Adrenal gland (tissue), 9 donors: ENCODE measurements at regions not wholly inside any gene's neighbourhood (a gene's known extent, or its start where the extent isn't known, plus 50 kb on each side); places are given as distances from the start of the nearest gene placed in this dataset.

Experiments used
- DNase-seq, 7 donors: peaks; one replicate each; pipeline ENCODE4 v3.0.0-alpha.2; 2019 to 2020
- H3K27ac ChIP-seq, 5 donors: fragments of 200-600 bp; sonication (generic) in 4 of 5; 1 replicate in 3 of 5; 2 replicates in 2 of 5; pipeline versions ENCODE4 v1.5.1 to v1.8.0; 2016 to 2020; ENCODE audit warnings: mild to moderate bottlenecking in 1 of 5
- H3K27me3 ChIP-seq: fragments of 200-600 bp; 2 replicates; pipeline ENCODE4 v1.8.0; 2021
- H3K36me3 ChIP-seq, 2 donors: fragments of 200-600 bp; replicated peaks in 1 of 2; 1 replicate in 1 of 2; 2 replicates in 1 of 2; pipeline versions ENCODE4 v1.5.1 to v1.8.0; 2018 to 2022
- H3K4me1 ChIP-seq, 2 donors: fragments of 200-600 bp; replicated peaks in 1 of 2; 1 replicate in 1 of 2; 2 replicates in 1 of 2; pipeline versions ENCODE4 v1.5.1 to v1.8.0; 2018 to 2021
- H3K4me3 ChIP-seq, 4 donors: fragments of 200-600 bp; sonication (generic) in 3 of 4; one replicate each; pipeline ENCODE4 v1.5.1; 2016 to 2018
- H3K9me3 ChIP-seq, 3 donors: fragments of 200-600 bp; sonication (generic) in 1 of 3; replicated peaks in 1 of 3; 1 replicate in 2 of 3; 2 replicates in 1 of 3; pipeline versions ENCODE4 v1.5.1 to v1.8.0; 2016 to 2021
- CTCF ChIP-seq, 6 experiments: fragments of 450-650 bp in 4 of 6; fragments of 200-600 bp in 2 of 6; sonication (generic) in 1 of 6; IDR thresholded peaks; 1 replicate in 5 of 6; 2 replicates in 1 of 6; pipeline versions ENCODE4 v1.5.1 to v1.8.0; 2016 to 2021; ENCODE audit warnings: antibody characterized with exemption in 6 of 6, mild to moderate bottlenecking in 2 of 6, moderate library complexity in 1 of 6
- POLR2A ChIP-seq, 2 donors: fragments of 450-650 bp; IDR thresholded peaks; one replicate each; pipeline ENCODE4 v1.6.1; 2017; ENCODE audit warnings: antibody characterized with exemption in 2 of 2, mild to moderate bottlenecking in 2 of 2, moderate library complexity in 1 of 2
- WGBS, 4 donors: extraction: QIAGEN DNeasy Blood & Tissue Kit in 2 of 4; methylation state at CpG; one replicate each; pipeline versions ENCODE4 v1.1.5 to v1.1.7; 2013 to 2017; 5-methylcytosine and 5-hydroxymethylcytosine counted together
- intact Hi-C, 2 donors: fragments of 100-400 bp; cut with DNase I; formaldehyde crosslinking; loops; one replicate each; pipeline versions ENCODE4 v1.14.1 to v1.15.0; 2022 to 2023
- donor health status: healthy with polysubstance abuse.
- donor health status: Bipolar disorder and iron deficiency.
- donor health status: DM: yes; HTN: yes; CAD: no.
- donor health status: DM: no; HTN: no; CAD: no.
- donor health status: DM: no; HTN: no; CAD: no.

- no peak overlapping the region for H3K4me3 ChIP-seq
- no peak overlapping the region for H3K27ac ChIP-seq
- DNase-seq = peak in 2 of 7 donors; percentile 13 to 35
- H3K4me1 ChIP-seq = no peaks in the 10 kb centered on the region
- 90 to 96% (median 91%) methylated on average over 8 to 9 of the region's 9 CpGs; no CpG with 5 or more reads in 1 of the 4 donors for WGBS, 4 donors
- H3K9me3 ChIP-seq = no peaks in the 10 kb centered on the region
- no peak for TF ChIP-seq POLR2A (IDR thresholded peaks at IDR 0.05)
- no peak for TF ChIP-seq CTCF (IDR thresholded peaks at IDR 0.05)
- H3K36me3 ChIP-seq = no peaks in the 10 kb centered on the region
- intact Hi-C loops = no loop called here
- H3K27me3 ChIP-seq = no peaks in the 10 kb centered on the region
Measured at GRCh38 chr7:155964543-155964942, 152.3 kb upstream of the SHH start.

- Histone ChIP-seq H3K36me3 (no peaks in the 10 kb centered on the region), H3K9me3 (no peaks in the 10 kb centered on the region), H3K27ac (no peak overlapping the region), H3K27me3 (no peaks in the 10 kb centered on the region), H3K4me1 (no peaks in the 10 kb centered on the region), H3K4me3 (no peak overlapping the region)
- no peak for TF ChIP-seq CTCF (IDR thresholded peaks at IDR 0.05)
- TF ChIP-seq POLR2A (IDR thresholded peaks at IDR 0.05) = no peak
- intact Hi-C loops = no loop called here
- peak in 1 of 7 donors; percentile 9 for DNase-seq
- 79 to 87% (median 84%) methylated on average over 12 of the region's 12 CpGs for WGBS, 4 donors
Measured at GRCh38 chr7:155963771-155964195, 151.5 kb upstream of the SHH start.

GRCh38 chr7:155963356-155963755, 151.1 kb upstream of the SHH start:
- Histone ChIP-seq H3K27me3 (no peaks in the 10 kb centered on the region), H3K36me3 (no peaks in the 10 kb centered on the region), H3K4me3 (no peak overlapping the region), H3K9me3 (no peaks in the 10 kb centered on the region), H3K27ac (no peak overlapping the region), H3K4me1 (no peaks in the 10 kb centered on the region)
- WGBS, 4 donors = 89 to 92% (median 90%) methylated on average over 6 to 8 of the region's 8 CpGs
- intact Hi-C loops = no loop called here
- DNase-seq = peak in 1 of 7 donors; percentile 1
- TF ChIP-seq CTCF (IDR thresholded peaks at IDR 0.05) = no peak
- no peak for TF ChIP-seq POLR2A (IDR thresholded peaks at IDR 0.05)

GRCh38 chr7:155962968-155963300, 150.7 kb upstream of the SHH start:
- DNase-seq = peak in 1 of 7 donors; percentile 12
- Histone ChIP-seq H3K4me1 (no peaks in the 10 kb centered on the region), H3K9me3 (no peaks in the 10 kb centered on the region), H3K27me3 (no peaks in the 10 kb centered on the region), H3K27ac (no peak overlapping the region), H3K4me3 (no peak overlapping the region), H3K36me3 (no peaks in the 10 kb centered on the region)
- 92 to 96% (median 93%) methylated on average over 12 of the region's 12 CpGs for WGBS, 4 donors
- intact Hi-C loops = no loop called here
- TF ChIP-seq CTCF (IDR thresholded peaks at IDR 0.05) (no peak), POLR2A (IDR thresholded peaks at IDR 0.05) (no peak)
